HG03175 (cell line): ENCODE measurements at regions not wholly inside any gene's neighbourhood (a gene's known extent, or its start where the extent isn't known, plus 50 kb on each side); places are given as distances from the start of the nearest gene placed in this dataset.

Experiments
- ATAC-seq: cut with Tn5 transposase; IDR thresholded peaks from one replicate; pipeline ENCODE4 v1.9.1; 2021; ENCODE audit warnings: mild to moderate bottlenecking, moderate library complexity; ENCODE audit not compliant: unreplicated experiment

DNA sequence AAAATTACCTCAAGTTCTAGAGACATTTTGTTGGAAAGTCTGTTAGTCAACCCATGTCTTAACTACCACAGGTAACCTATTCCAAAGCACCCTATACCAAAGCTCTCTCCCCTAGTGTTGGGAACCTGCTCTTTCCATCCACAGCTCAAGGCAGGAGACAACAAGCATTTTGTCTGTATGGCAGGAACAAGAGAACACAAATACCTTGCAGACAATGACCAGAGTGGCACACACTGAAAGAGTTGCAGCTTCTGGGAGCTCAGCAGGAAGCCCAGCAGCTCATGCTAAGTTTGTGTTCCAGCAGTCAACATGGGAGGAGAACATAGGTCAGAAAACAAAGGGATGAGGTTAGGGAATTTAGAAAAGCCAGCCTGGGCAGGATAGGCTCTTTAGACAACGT, 300.8 kb downstream of the HHIPL2 start:
- no peak for ATAC-seq

DNA sequence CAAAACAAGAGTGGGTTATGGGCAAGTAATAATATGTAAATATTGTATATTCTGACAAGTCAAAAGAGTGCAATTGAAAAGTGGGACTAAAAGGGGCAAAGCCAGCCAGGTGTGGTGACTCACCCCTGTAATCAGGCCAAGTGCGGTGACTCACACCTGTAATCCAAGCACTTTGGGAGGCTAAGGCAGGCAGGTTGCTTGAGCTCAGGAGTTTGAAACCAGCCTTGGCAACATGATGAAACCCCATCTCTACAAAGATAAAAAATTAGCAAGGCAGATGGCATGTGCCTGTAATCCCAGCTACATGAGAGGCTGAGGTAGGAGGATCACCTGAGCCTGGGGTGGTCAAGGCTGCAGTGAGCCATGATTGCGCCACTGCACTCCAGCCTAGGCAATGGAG, 304.0 kb downstream of the HHIPL2 start:
- no peak for ATAC-seq

DNA sequence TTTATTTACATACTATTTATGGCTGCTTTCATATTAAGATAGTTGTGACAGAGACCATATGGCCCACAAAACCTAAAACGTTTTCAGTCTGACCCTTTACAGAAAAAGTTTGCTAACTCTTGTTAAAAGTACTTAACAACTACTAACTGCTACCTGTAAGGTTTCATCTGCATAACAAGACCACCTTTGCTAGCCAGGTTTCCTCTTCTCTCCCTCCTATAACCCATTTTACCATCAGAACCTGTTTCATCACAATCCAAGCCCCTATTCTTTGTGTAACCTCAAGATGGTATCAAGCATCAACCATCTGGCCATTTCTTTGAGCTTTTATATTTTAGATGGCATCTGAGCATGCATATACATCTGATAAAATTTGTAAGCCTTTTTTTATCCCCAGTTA, 305.4 kb downstream of the HHIPL2 start:
- no peak for ATAC-seq

DNA sequence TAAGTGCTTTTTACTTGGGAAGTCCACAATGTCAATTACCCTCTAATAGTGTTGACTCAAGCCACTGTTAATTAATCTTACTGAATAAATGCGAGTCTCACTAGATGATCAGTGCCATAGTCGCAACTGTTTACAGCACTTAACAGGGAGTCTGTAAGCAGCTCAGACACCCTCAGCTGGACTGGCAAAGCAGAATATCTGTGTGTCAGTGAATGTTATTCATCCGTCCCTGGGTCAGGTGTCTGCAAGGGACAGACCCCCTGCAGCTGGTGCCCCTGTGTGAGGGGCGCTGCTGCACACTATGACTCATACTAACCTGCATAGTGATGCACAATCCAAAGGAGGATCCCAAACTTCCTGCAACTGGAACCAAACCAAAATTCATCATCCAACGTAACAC, 306.5 kb downstream of the HHIPL2 start:
- ATAC-seq, result no peak

DNA sequence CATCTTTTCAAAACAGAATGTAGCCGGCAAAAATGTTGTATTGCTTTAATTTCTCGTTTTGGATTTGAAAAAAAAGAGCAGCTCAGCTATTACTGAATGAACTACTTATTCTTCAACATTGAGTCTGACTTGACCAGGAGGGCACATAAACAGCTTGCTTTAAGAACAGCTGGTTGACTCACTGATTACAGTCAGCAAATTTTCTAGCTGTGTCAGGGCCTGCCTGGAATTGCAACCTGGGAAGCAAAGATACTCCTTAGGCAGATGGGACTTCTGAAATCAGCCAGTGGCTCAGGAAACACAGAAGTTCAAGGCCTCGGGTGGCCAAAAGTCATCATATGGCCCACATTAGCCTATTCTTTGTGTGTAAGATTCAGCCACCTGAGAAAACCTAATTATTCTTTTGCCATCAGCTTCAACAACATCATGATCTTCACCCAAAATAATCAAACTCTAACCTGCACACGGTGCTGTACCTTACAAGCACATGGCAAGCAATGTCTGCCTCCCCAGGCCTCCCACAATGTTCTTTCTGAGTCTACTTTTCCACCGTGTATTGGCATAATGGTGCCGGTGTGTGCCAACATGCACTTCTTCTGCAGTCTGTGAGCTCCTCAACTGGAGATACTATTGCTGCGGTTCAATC, 307.2 kb downstream of the HHIPL2 start:
- no peak for ATAC-seq

DNA sequence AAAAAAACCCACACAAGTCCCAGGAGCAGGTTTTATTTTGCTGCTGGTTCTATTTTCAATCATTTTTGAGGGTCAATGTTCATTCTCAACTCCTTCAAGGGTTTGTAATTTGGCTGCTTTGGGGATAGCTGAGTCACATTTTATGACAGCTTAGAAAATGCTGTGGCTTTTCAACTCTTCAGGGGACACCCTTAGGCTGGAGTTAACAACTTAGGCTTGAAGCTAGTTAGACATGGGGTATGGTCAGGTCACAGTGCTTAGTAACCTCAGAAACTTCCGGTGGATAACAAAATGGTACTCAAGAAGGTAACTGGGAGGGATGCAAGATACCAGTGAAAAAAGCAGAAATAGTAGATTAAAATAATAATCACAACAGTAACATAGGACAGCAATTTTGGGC, 308.8 kb downstream of the HHIPL2 start:
- ATAC-seq, result no peak

DNA sequence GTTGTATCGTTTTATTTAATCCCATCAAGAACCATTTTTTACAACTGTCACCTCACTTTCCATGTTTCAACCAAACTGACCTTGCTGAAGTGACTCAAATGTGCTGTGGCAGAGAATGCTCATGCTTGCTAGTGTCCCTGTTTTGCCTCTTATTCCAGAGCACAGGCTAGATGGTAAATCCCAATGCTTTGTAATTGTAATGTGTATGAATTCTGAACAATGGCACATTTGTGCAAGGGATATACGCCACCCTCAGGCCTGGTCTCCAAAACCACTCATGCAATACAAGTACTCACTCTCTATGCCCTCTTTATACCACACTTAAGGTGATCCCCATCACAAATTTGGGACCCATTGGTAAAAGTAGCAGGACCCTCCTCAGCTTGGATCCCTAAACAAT, 313.6 kb downstream of the HHIPL2 start:
- ATAC-seq, result no peak

DNA sequence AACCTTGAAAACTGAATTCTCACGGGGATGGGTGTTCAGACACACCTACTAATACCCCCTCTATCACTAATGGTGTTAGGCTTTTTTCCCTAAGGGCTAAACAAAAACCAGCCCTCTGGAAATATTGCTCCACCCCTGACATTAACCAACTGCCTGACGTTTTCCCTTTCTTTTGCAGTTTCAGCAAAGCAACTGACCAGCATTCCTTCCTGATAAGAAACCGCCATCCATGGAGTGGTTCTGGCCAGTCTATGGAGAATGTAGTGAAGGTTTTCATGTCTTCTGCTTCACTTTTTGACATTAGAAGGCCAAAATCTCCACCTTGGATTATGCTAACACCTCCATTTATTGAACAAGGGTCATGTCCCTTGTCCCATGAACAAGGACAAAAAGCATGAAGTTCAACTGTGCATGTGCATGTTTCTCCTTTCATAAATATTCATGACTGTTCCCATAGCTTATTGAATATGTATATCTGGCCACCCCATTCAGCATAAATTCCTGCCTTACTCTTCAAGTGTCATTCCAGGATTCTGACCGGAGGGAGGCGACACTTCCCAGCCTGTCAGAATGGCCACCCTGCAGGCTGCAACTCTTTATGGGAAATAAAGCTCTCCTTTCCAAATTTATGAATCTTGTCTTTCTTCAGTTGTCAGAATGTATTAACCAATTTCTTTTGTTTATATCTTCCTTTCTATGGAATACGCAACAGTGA, 314.3 kb downstream of the HHIPL2 start:
- no peak for ATAC-seq

DNA sequence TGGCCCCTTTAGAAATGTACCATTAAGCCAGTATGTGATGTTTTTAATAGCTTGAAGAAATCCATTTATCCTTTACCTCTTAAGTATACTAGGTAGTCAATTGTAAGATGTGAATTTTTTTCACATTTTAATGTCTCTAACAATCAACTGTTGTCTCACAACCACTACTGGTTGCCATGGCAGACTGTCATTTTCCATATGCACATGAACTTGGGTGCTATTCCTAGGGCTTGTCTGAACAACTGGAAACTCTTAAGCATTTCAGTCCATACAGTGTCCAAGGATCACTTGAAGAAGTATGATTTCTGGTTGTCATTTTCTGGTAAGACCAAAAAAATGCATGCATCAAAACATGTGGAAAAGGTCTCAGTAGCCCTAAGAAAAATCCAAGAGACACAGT, 315.1 kb downstream of the HHIPL2 start:
- ATAC-seq, result no peak

DNA sequence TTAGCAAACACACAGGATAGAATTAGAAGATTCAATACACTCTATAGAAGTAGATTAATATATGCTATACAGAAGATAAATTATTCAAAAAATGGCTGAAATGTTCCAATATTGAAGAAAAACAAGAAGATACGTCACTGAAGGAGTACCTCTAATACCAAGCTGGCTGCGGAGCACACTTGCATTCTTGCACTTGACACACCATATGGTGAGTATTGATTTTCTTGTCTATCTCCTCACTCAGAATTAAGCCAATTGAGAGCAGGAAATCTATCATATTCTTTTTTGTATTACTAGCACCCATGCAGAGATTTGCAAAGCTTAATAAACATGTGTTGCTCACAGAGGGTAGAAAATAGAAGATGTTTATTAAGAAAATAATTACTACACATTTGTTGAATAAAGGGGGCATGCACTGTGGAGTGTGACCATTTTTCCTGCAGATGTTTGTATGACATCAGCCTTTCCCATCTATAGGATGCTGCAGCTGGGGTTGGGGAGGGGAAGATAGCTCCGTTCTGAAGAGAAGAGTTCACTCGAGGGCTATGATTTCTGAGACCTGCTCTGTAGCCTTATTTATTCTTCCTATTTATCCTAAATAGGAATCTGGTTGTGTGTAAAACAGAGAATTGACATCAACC, 318.1 kb downstream of the HHIPL2 start:
- ATAC-seq, result no peak

DNA sequence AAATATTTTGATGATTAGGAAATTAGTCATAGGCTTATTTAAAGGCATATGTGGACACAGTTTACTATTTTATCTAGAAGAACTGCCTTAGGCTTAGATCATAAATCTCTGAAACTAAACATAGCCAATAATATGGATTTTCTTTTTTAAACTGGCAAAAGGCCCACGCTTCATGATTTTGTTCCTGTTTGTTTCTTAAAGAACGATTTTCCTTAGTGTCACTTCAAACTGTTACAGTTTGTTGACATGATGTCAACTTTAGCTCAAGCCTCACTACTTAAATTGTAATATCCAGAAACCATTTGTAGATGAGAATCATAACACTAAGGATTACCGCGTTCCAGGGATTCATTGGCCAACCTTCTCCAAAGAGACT, 322.6 kb downstream of the HHIPL2 start:
- ATAC-seq, result no peak

DNA sequence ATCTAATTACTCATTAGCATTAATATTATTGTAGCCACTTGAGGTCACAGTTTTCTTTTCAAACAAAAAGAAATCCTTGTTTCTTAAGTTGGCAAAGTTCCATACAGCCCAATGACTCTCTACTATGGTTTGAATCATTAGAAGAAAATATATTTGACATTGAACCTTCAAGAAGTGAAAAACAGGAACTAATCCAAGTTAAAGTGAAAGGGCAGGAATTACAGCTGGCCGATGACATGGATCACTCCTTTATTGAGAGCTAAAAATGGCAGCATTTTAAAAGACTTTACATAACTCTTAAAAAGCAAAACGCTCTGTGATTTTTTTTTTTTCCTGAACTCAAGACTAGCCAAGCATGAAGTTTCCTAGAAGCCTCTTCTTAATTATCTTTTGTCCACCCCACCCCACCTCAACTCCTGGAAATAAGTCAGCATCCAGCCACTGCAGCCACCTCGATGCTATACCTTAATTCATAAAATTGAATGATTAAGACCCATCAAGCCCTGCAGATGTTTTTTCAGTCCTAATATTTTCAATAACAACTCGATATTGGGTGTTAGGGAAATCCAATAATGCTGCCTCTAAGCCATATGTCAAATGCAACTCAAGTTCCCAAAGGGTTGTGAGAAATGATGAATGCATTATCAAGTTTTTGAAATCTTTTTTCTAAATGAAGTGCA, 323.1 kb downstream of the HHIPL2 start:
- no peak for ATAC-seq

DNA sequence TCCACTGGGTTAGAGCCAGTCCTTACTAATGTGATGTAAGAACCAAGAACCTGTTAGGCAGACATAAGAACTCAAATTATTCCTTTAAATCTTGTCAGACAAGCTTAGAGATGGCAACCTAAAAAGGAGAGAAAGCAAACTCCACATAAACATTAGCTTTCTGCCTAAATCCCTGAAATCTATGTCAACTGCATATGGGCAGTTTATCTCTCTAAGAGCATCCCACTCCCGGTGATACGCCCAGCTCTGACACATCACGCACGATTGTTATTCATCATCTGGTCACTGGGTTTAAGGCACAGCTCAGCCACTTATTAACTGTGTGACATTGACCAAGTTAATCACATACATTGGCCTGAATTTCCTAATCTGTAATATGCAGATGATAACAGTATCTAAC, 323.7 kb downstream of the HHIPL2 start:
- no peak for ATAC-seq

DNA sequence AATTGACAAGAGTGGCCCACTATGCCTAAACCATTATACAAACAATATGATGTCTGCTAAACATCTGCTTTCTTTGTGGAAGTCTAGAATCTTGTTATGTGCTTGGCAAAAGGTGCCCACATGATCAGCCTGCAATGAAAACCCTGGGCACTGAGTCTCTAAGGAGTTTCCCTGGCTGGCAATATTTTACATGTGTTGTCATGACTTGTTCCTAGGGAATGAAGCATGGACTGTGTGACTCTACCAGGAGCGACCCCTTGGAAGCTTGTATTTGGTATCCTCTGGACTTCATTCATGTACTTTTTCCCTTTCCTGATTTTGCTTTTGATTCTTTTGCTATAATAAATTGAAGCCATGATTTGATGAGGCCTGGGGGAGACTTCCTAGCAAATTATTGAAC, 324.9 kb downstream of the HHIPL2 start:
- no peak for ATAC-seq

DNA sequence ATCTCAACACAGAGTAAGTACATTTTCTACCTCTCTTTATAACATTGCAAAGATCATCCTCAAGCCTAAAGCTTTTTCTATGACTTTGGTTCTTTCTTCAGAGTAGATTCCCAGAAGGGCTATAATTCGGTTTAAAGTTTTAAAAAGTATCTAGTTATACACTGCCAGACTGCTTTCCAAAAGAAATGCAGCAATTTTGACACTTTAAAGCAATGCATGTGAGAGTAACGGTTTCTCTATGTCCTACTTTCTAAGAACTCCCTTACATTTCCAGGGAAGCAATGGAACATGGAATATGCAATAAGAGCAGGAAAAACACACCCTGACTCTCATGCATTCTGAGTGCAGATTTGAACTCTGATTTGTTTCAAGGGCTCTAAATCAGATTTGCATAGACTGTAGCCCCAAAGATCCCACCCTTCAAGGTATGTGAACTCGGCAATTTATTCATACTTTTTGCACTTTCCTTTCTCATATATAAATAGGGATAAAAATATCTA, 331.6 kb downstream of the HHIPL2 start:
- ATAC-seq, result no peak

DNA sequence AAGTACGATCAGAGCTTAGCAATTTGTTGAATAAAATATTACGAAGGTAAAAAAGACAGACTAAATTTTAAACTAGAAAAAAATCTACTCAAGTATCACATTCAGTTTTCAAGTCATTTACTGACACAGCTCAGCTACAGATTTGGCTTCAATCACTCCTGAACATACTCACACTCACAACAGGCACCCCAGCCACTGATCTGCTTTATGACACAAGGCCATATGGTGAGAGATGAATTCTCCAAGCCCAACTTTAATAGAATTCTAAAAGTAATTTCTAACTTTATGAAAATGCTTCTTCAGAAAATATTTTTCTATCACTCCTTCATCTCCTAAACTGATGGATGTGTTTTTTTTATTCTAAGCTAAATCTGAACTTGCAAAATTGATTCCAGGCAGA, 337.1 kb downstream of the HHIPL2 start:
- no peak for ATAC-seq

DNA sequence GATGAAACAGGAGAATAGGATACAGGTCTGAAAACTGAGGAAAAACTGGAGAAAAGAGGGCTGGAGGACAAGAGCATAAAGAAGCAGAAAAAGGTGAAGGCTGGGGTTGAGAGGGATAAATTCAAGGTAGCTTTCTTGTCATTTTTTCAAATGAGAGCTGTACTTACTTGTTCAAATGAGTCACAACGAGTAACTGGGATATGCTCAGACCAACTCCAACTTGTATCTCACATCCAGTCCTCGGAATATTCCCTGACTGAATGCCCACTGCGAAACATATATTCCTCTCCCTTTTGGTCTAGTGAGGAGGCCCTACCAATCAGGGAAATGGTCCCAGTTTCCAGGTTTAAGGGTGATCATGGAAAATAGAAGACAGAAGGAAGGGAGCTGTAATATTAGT, 343.4 kb downstream of the HHIPL2 start:
- ATAC-seq, result no peak

DNA sequence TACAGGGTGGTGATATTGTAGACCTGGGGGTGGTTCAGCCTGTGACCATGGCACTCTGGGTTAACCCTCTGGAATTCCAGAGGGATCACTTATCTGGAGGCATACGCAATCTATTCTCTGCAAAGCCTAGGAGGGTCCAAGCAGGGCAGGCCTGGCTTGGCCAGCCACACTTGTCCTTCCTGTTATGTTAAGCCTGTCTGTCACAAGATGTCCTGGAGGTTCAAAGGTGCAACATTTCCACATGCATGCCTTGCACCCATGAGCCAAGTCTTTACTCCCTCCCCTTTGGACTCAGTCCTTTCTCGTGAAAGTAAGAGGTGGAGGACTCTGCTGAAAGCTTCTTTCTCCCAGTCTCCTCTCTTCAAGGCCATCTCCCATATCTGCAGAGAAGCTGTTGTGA, 345.1 kb downstream of the HHIPL2 start:
- no peak for ATAC-seq

DNA sequence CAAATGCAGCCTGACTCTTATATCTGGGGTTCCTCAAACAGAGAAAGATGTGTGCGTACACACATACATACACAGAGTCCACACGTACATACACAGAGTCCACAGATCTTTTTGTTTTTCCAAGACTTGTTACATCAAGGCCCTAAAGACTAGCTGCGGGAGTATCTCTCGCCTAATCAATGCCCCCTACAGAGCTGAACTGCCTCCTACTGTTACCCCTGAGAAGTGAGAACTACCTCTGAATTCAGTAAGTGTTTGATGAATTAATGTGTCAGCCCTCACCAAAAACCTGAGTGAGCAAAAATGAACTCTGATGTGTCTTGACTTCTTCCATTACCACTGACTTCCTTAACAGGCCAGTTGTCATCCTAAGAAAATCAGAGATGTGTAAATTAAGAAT, 351.2 kb downstream of the HHIPL2 start:
- no peak for ATAC-seq

DNA sequence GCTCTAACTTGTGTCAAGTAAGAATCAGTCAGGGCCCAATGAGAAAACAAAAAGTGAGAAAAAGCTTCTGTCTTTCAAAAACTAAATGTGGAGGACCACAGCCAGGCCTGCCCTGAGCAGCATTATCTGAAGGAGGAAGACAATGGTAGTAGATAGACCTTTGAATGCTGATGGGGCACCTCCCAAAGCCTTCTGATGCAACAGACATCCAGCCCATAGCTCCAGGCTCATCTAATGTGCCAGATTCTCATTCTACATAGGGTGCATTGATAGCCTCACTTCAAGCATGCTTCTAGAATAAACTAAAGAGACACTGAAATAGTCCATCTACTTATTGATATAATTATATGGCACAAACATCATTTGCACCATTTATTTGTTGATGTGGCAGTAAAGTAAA, 351.6 kb downstream of the HHIPL2 start:
- no peak for ATAC-seq

DNA sequence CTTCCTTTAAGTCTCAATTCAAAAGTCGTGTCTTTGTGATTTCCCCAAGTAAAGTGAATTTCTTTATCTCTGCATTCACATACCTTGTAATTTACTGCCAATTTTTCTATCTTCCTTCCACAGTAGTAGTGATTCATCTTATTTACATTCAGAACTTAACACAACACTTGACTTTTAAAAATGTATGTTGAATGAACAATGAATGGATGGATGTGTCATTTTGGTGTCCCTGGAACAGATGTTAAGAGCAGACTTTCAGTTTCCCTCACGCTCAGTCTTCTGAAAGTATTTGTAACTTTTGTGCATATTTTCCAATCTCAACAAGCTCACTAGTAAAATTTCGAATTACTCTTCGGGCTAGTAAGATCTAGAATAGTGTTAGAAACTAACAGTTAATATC, 352.0 kb downstream of the HHIPL2 start:
- no peak for ATAC-seq

DNA sequence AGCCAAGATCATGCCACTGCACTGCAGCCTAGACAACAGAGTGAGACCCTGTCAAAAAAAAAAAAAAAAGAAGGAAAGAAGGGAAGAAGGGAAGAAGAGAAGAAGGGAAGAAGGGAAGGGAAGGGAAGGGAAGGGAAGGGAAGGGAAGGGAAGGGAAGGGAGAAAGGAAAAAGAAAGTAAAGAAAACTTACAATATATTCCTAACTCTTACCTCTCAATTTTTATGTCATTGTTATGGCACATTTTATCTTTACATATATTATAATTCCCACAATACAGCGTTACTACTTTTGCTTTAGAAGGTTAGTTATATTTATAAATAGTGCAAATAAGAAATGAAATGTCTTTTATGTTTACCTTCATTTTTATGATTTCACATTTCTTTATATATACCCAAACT, 358.7 kb downstream of the HHIPL2 start:
- no peak for ATAC-seq
